NCI-H1930 (cell line): ENCODE measurements at regions not wholly inside any gene's neighbourhood (a gene's known extent, or its start where the extent isn't known, plus 50 kb on each side); places are given as distances from the start of the nearest gene placed in this dataset.
A peak's percentile ranks its signal among the peaks of the same experiment; 100 is the strongest.

Experiments used
- DNase-seq, 2 experiments: peaks; one replicate each; lab custom pipeline; 2025; lab: John Stamatoyannopoulos, UW

GRCh38 chr6:134708079-134708478, 241.8 kb downstream of the ALDH8A1 start:
- DNase-seq: no peak

- DNase-seq: no peak
Measured at GRCh38 chr6:134707342-134708031, 242.4 kb downstream of the ALDH8A1 start.

DNA sequence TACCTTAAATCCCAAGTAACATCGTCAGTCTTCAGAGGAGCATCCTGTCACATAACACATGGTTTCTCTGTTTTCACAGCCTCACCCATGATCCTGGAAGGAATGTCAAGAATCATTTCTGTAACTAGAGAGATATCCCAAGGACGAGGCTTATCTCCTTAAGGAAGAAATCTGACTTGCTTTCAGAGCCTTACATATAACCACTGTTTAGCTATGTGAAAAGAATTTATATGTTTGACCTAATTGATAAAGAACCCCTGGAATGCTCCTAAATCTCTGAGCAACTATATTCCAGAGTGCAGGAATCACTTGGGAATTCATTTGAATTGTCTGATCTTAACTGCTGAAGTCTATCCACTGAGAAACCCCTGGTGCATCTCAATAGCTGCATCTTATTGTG, 243.1 kb downstream of the ALDH8A1 start:
- no peak for DNase-seq

DNA sequence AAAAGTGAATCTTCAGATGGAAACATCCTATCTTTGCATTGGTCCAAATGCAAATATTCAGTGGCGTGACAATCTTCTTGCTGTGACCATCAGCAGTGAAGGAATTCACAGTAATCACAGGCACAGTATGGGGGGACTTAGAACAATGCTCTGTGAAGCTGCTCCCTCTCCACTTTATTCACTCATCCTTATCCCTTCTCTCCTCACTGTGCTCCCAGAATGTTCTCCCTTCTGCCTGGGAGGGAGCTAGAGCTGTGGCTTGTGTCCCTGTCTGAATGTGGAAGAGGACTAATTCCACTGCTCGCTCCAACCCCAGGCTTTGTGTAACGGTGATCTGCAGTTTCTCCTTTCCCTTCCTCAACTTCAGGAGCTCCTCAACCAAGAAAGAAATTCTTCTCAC, 243.7 kb downstream of the ALDH8A1 start:
- DNase-seq: no peak

- DNase-seq: no peak
Measured at GRCh38 chr6:134703206-134703605, 246.7 kb downstream of the ALDH8A1 start.

GRCh38 chr6:134702279-134702678, 247.6 kb downstream of the ALDH8A1 start:
- DNase-seq: no peak

DNA sequence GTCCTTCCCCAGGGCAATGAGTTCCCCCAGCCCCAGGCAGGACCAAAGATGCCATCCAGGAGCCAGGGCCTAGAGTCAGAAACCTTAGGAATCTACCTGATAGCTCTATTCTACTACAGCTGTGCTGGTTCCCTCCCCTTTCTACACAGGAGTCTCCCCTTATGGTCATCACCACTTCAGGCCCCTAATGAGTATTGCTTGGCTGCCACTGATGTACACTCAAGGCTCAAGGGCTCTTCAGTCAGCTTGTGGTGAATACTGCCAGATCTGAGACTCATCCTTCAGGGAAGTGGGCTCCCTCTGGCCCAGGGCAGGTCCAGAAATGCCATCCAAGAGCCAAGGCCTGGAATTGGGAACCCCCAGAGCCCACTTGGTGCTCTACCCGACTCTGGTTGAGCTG, 248.6 kb downstream of the ALDH8A1 start:
- no peak for DNase-seq

GRCh38 chr6:134698228-134698627, 251.7 kb downstream of the ALDH8A1 start:
- no peak for DNase-seq

DNA sequence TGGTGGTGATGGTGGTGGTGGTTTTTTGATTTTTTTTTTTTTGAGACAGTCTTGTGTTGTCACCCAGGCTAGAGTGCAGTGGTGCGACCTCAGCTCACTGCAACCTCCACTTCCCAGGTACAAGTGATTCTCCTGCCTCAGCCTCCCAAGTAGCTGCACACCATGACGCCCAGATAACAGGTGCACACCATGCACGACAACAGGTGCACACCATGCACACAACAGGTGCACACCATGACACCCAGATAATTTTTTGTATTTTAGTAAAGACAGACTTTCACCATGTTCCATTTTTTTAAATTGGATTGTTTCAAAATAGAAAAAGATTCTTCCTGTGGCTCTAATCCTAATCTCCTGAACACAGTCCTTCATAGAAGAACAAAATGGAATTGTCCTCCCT, 257.9 kb downstream of the ALDH8A1 start:
- no peak for DNase-seq

DNA sequence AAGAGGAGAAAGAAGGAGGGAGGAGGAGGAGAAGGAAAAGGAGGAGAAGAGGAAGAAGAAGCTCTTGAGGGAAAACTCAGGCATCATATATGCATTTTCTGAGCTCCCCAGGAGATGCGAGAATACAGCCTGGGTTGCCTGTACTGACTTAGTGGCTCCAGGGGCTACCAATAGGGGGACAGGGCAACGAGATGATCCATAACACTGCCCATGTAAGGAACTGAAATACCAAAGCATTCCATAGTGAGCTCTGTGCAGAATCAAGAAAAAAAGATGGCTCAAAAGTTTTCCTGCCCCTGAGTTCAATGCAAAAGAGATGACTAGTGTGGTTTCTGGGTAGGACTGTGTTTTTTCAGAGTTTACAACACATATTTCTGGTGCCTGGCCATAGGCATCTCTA, 258.7 kb downstream of the ALDH8A1 start:
- DNase-seq: no peak

GRCh38 chr6:134690048-134690447, 259.9 kb downstream of the ALDH8A1 start:
- DNase-seq: no peak

DNA sequence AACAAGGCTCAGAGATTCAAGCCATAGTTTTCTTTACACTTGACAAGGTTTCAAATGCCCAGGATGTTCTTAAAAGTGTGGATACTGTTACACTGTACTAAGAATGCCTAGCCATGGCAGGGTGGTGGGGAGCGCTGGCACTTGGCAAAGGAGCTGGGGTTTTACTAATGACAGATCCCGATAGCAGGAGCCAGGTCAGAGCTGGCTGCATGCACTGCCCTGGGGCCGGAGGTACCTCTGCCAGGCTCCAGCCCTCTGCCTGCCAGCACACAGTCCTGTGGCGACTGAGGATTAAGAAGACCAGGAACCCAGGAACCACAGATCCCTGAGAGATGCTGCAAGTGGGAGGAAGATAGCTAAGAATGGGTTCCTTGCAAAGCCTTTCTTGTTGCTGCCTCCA, 260.3 kb downstream of the ALDH8A1 start:
- no peak for DNase-seq

GRCh38 chr6:134689177-134689576, 260.7 kb downstream of the ALDH8A1 start:
- DNase-seq: no peak

DNA sequence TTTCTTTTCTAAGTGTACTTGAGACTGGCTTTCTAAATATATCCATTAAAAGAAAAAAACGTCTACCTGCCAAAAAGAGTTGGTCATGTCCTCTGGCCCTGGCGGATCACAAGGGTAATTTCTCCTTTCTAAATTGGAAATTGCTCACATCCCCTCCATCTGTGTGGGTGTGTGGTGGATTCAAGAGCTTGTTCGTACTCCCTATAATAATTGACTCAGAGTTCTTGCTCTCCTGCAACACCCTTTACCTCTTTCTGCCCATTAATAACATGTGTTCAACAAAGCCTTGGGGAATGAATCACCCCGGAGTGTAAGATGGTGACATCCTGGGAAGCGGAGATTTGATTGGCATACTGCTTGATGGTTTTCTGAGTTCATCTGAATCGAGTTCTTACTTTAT, 263.8 kb downstream of the ALDH8A1 start:
- no peak for DNase-seq

DNA sequence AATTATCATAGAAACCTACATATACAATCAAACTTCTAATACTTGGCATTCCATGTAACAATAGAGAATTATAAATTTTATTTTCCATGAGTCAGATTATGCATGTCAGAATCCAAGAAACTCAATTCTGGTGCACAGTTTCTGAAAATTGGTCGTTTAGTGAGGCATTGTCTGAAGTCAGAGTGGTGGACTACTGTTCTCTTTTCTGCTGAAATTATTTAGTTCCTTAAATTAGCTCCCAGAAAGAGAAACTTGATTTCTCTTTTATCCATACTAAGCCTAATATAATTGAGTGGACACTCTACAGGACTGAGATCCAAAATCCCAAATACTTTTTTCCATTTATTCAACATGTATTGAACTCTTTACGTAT, 265.5 kb downstream of the ALDH8A1 start:
- no peak for DNase-seq

GRCh38 chr6:134683783-134684422, 266.0 kb downstream of the ALDH8A1 start:
- DNase-seq: no peak

GRCh38 chr6:134680433-134680832, 269.5 kb downstream of the ALDH8A1 start:
- DNase-seq: no peak

DNA sequence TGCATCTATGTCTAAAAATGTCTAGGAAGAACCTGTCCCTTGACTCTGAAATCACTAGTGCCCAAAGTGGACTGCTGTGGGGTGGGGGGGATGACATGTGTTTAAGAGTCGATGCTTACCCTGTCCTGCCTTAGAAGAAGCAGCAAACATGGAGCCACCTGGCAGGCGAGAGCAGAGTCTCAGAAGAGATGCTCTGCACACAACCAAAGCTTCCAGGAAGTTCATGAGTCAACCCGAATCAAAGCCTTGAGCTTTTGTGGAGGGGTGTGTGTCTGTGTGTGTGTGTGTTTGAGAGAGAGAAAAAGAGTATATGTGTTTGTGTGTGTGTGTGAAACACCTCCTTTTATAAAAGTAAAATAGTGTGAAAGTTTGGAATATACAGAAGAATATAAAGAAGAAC, 269.9 kb downstream of the ALDH8A1 start:
- no peak for DNase-seq

- DNase-seq: no peak
Measured at GRCh38 chr6:134678436-134678889, 271.4 kb downstream of the ALDH8A1 start.

GRCh38 chr6:134676307-134677281, 273.3 kb downstream of the ALDH8A1 start:
- DNase-seq: peak; percentile 63 to 75

- peak; percentile 86 to 89 for DNase-seq
Measured at GRCh38 chr6:134675110-134676054, 274.5 kb downstream of the ALDH8A1 start.

- DNase-seq: peak; percentile 89 to 96
Measured at GRCh38 chr6:134674562-134674961, 275.3 kb downstream of the ALDH8A1 start.
